ENCODE measurements at regions not wholly inside any gene's neighbourhood (a gene's known extent, or its start where the extent isn't known, plus 50 kb on each side); places are given as distances from the start of the nearest gene placed in this dataset.

DNA sequence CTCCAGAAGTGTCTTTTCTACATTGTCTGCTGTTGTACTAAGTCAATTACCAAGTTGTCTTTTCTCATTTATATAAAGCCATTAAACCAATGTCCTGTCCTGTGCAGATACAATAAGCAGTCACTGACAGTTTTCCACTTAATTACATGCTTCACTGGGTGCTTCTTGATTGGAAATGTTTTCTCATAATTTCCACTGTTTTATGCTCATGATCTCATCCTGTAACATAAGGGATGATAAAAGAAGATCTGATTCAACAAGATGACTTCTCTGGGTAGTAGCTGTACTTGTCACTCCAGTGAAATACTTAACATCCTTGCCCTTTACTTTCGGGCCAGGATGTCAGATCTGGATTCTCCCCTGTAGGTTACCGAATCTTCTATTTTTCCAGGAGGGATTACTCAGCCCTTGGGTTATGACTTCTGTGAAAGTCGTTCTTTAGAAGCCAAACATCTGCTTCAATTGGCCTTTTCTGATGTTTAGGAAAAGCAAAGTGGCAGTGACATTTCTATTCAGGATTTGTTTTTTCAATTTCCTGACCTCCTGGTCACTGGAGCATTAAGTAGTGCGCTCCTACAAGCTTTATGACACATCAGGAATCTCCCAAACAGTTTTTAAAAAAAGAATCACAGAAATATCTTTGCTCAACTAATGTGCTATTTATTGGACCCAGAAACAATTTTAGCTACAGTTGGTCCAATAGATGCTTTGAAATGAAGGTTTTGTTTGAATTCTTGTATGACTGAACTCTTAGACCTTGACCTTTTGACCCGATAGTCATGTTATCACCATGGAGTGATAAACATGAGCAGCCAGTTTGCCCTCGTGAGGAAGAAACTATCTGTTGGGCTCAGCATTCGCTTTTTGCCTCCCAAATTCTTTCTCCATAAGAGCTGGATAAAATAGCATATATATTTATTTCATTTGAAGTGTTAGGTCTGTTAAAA, 234.5 kb upstream of the SSTR1 start:
- TF ChIP-seq, protein P1, sequence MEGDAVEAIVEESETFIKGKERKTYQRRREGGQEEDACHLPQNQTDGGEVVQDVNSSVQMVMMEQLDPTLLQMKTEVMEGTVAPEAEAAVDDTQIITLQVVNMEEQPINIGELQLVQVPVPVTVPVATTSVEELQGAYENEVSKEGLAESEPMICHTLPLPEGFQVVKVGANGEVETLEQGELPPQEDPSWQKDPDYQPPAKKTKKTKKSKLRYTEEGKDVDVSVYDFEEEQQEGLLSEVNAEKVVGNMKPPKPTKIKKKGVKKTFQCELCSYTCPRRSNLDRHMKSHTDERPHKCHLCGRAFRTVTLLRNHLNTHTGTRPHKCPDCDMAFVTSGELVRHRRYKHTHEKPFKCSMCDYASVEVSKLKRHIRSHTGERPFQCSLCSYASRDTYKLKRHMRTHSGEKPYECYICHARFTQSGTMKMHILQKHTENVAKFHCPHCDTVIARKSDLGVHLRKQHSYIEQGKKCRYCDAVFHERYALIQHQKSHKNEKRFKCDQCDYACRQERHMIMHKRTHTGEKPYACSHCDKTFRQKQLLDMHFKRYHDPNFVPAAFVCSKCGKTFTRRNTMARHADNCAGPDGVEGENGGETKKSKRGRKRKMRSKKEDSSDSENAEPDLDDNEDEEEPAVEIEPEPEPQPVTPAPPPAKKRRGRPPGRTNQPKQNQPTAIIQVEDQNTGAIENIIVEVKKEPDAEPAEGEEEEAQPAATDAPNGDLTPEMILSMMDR (IDR thresholded peaks at IDR 0.05): no peak
- TF ChIP-seq POLR2A (IDR thresholded peaks at IDR 0.05): no peak
